Body of pancreas (tissue), 4 donors: ENCODE measurements at regions not wholly inside any gene's neighbourhood (a gene's known extent, or its start where the extent isn't known, plus 50 kb on each side); places are given as distances from the start of the nearest gene placed in this dataset.
"Not testable (repeated sequence)": the region's sequence is repeated elsewhere in the genome, so short reads cannot be mapped to it uniquely, and the experiment has no call there.

ENCODE experiments used
- ATAC-seq: fragments of 150-250 bp; one replicate; pipeline ENCODE4 v1.9.1; 2016
- DNase-seq, 4 donors: peaks; one replicate each; pipeline ENCODE4 v3.0.0-alpha.2; 2019
- H3K27ac ChIP-seq, 4 donors: fragments of 200-600 bp; sonication (generic); 1 replicate in 3 of 4; 2 replicates in 1 of 4; pipeline versions ENCODE4 v1.5.1 to v1.6.1; 2016 to 2019; ENCODE audit warnings: mild to moderate bottlenecking in 1 of 4, mixed read lengths in 1 of 4, moderate library complexity in 1 of 4
- H3K27me3 ChIP-seq, 2 donors: fragments of 200-600 bp; sonication (generic); one replicate each; pipeline ENCODE4 v1.6.0; 2016; ENCODE audit warnings: mild to moderate bottlenecking in 1 of 2
- H3K36me3 ChIP-seq, 2 donors: fragments of 200-600 bp; sonication (generic); replicated peaks in 1 of 2; 2 replicates each; pipeline ENCODE4 v1.5.1; 2016; ENCODE audit warnings: low read depth in 2 of 2; ENCODE audit not compliant: insufficient read depth in 1 of 2
- H3K4me1 ChIP-seq: fragments of 200-600 bp; sonication (generic); one replicate; pipeline ENCODE4 v1.6.0; 2016
- H3K4me3 ChIP-seq, 2 donors: fragments of 200-600 bp; sonication (generic); 1 replicate in 1 of 2; 2 replicates in 1 of 2; pipeline ENCODE4 v1.5.1; 2016 to 2019
- H3K9me3 ChIP-seq, 3 donors: fragments of 200-600 bp; sonication (generic); 1 replicate in 2 of 3; 2 replicates in 1 of 3; pipeline ENCODE4 v1.5.1; 2016
- CTCF ChIP-seq, 7 experiments: fragments of 450-650 bp in 4 of 7; fragments of 200-600 bp in 3 of 7; sonication (generic) in 3 of 7; IDR thresholded peaks; one replicate each; pipeline ENCODE4 v1.5.1; 2016 to 2019; ENCODE audit warnings: antibody characterized with exemption in 7 of 7
- POLR2A ChIP-seq, 3 donors: fragments of 450-650 bp; IDR thresholded peaks; one replicate each; pipeline ENCODE4 v1.6.1; 2016; ENCODE audit warnings: antibody characterized with exemption in 3 of 3, mild to moderate bottlenecking in 2 of 3
- WGBS, 2 donors: methylation state at CpG; one replicate each; pipeline ENCODE4 v1.1.5; 2017; 5-methylcytosine and 5-hydroxymethylcytosine counted together
- intact Hi-C: fragments of 100-400 bp; cut with DNase I; formaldehyde crosslinking; loops from one replicate; pipeline ENCODE4 v1.15.1; 2023

- no peaks in the 10 kb centered on the region for H3K4me1 ChIP-seq
- no peaks in the 10 kb centered on the region for H3K27me3 ChIP-seq
- WGBS, 2 donors = 74 to 84% methylated on average over 1 of the region's 1 CpG
- DNase-seq (no peak), ATAC-seq (no peak)
- H3K27ac ChIP-seq = no peak overlapping the region
- H3K36me3 ChIP-seq = no peaks in the 10 kb centered on the region
- no peaks in the 10 kb centered on the region for H3K9me3 ChIP-seq
- TF ChIP-seq CTCF (IDR thresholded peaks at IDR 0.05) (no peak), POLR2A (IDR thresholded peaks at IDR 0.05) (no peak)
- intact Hi-C loops = no loop called here
- H3K4me3 ChIP-seq = no peak overlapping the region
Measured at GRCh38 chr10:18875477-18875876, 173.1 kb upstream of the MALRD1 start.

GRCh38 chr10:18879284-18879683 is 169.3 kb upstream of the MALRD1 start:
- 53 to 57% methylated on average over 2 of the region's 2 CpGs for WGBS, 2 donors

GRCh38 chr10:18880530-18880929 is 168.1 kb upstream of the MALRD1 start:
- no peak for TF ChIP-seq POLR2A (IDR thresholded peaks at IDR 0.05)
- no peak for TF ChIP-seq CTCF (IDR thresholded peaks at IDR 0.05)
- H3K4me3 ChIP-seq = no peak overlapping the region
- no peaks in the 10 kb centered on the region for H3K27me3 ChIP-seq
- no peaks in the 10 kb centered on the region for H3K9me3 ChIP-seq
- no peaks in the 10 kb centered on the region for H3K36me3 ChIP-seq
- intact Hi-C loops = no loop called here
- 60 to 72% methylated on average over 15 to 16 of the region's 16 CpGs for WGBS, 2 donors
- H3K27ac ChIP-seq = no peak overlapping the region
- no peaks in the 10 kb centered on the region for H3K4me1 ChIP-seq
- ATAC-seq (no peak), DNase-seq (no peak)

More at GRCh38 chr10:18879284-18879683, 169.3 kb upstream of the MALRD1 start:
- TF ChIP-seq POLR2A (IDR thresholded peaks at IDR 0.05) (no peak), CTCF (IDR thresholded peaks at IDR 0.05) (no peak)
- ATAC-seq (no peak), DNase-seq (no peak)
- no peaks in the 10 kb centered on the region for H3K4me1 ChIP-seq
- H3K27ac ChIP-seq = no peak overlapping the region
- H3K27me3 ChIP-seq = no peaks in the 10 kb centered on the region
- H3K4me3 ChIP-seq = no peak overlapping the region
- H3K36me3 ChIP-seq = no peaks in the 10 kb centered on the region
- intact Hi-C loops = no loop called here
- H3K9me3 ChIP-seq = no peaks in the 10 kb centered on the region

- DNase-seq (no peak), ATAC-seq (no peak)
- no peaks in the 10 kb centered on the region for H3K27me3 ChIP-seq
- H3K4me1 ChIP-seq = no peaks in the 10 kb centered on the region
- H3K4me3 ChIP-seq = no peak overlapping the region
- no peaks in the 10 kb centered on the region for H3K36me3 ChIP-seq
- no peaks in the 10 kb centered on the region for H3K9me3 ChIP-seq
- no peak overlapping the region for H3K27ac ChIP-seq
- no peak for TF ChIP-seq CTCF (IDR thresholded peaks at IDR 0.05)
- TF ChIP-seq POLR2A (IDR thresholded peaks at IDR 0.05) = no peak
- WGBS, 2 donors = 40 to 42% methylated on average over 7 of the region's 7 CpGs
- intact Hi-C loops = no loop called here
Measured at GRCh38 chr10:18886102-18886501, 162.5 kb upstream of the MALRD1 start.

GRCh38 chr10:18906636-18907035 is 142.0 kb upstream of the MALRD1 start:
- no peak overlapping the region for H3K27ac ChIP-seq

GRCh38 chr10:18917431-18917830 is 131.2 kb upstream of the MALRD1 start:
- H3K36me3 ChIP-seq, H3K27me3 ChIP-seq, H3K4me3 ChIP-seq, DNase-seq, ATAC-seq, H3K4me1 ChIP-seq, intact Hi-C loops, H3K9me3 ChIP-seq, H3K27ac ChIP-seq: not testable (repeated sequence)
- 69 to 73% methylated on average over 8 to 9 of the region's 9 CpGs for WGBS, 2 donors

More at GRCh38 chr10:18906636-18907035, 142.0 kb upstream of the MALRD1 start:
- intact Hi-C loops = no loop called here
- no peak for DNase-seq
- H3K4me3 ChIP-seq = no peak overlapping the region
- no peaks in the 10 kb centered on the region for H3K4me1 ChIP-seq
- no peaks in the 10 kb centered on the region for H3K36me3 ChIP-seq
- H3K9me3 ChIP-seq = no peaks in the 10 kb centered on the region
- TF ChIP-seq POLR2A (IDR thresholded peaks at IDR 0.05) (no peak), CTCF (IDR thresholded peaks at IDR 0.05) (no peak)
- ATAC-seq = no peak
- H3K27me3 ChIP-seq = no peaks in the 10 kb centered on the region
